ENCODE measurements at regions not wholly inside any gene's neighbourhood (a gene's known extent, or its start where the extent isn't known, plus 50 kb on each side); places are given as distances from the start of the nearest gene placed in this dataset.

- no peak for TF ChIP-seq CTCF (conservative IDR thresholded peaks at IDR 0.05; ENCODE audit: low read depth, low read length)
- no peak for DNase-seq (ENCODE audit: low read depth)
- H3K4me3 ChIP-seq (ENCODE audit: low read depth, low read length), result no peak overlapping the region
Observed at GRCh38 chr1:239306426-239306825, 79.9 kb upstream of the CHRM3 start.

- no peak for DNase-seq (ENCODE audit: low read depth)
- no peak overlapping the region for H3K4me3 ChIP-seq (ENCODE audit: low read depth, low read length)
- TF ChIP-seq CTCF (conservative IDR thresholded peaks at IDR 0.05; ENCODE audit: low read depth, low read length), result no peak
Observed at GRCh38 chr1:239303289-239303688, 83.1 kb upstream of the CHRM3 start.

GRCh38 chr1:239302696-239303095 is 83.7 kb upstream of the CHRM3 start:
- DNase-seq (ENCODE audit: low read depth), result no peak
- H3K4me3 ChIP-seq (ENCODE audit: low read depth, low read length), result no peak overlapping the region
- TF ChIP-seq CTCF (conservative IDR thresholded peaks at IDR 0.05; ENCODE audit: low read depth, low read length), result no peak

GRCh38 chr1:239301251-239301650 is 85.1 kb upstream of the CHRM3 start:
- TF ChIP-seq CTCF (conservative IDR thresholded peaks at IDR 0.05; ENCODE audit: low read depth, low read length), result no peak
- DNase-seq (ENCODE audit: low read depth), result no peak
- H3K4me3 ChIP-seq (ENCODE audit: low read depth, low read length), result no peak overlapping the region

GRCh38 chr1:239297910-239298309 is 88.5 kb upstream of the CHRM3 start:
- H3K4me3 ChIP-seq (ENCODE audit: low read depth, low read length), result no peak overlapping the region
- TF ChIP-seq CTCF (conservative IDR thresholded peaks at IDR 0.05; ENCODE audit: low read depth, low read length), result no peak
- no peak for DNase-seq (ENCODE audit: low read depth)

GRCh38 chr1:239293350-239294110 is 92.8 kb upstream of the CHRM3 start:
- no peak overlapping the region for H3K4me3 ChIP-seq (ENCODE audit: low read depth, low read length)

More at GRCh38 chr1:239293350-239294110, 92.8 kb upstream of the CHRM3 start:
- no peak for TF ChIP-seq CTCF (conservative IDR thresholded peaks at IDR 0.05; ENCODE audit: low read depth, low read length)
- DNase-seq (ENCODE audit: low read depth), result no peak

Measured in epithelial cell of proximal tubule (primary cell).